Caco-2 (cell line): ENCODE measurements at regions not wholly inside any gene's neighbourhood (a gene's known extent, or its start where the extent isn't known, plus 50 kb on each side); places are given as distances from the start of the nearest gene placed in this dataset.
A peak's percentile ranks its signal among the peaks of the same experiment; 100 is the strongest.

ENCODE experiments used
- BruUV-seq: library from RNA; stranded (reverse); fragments of 400-500 nt; replicated peaks from 2 replicates; lab custom pipeline; 2021; lab: Mats Ljungman, UMichigan
- CTCF ChIA-PET: fragments of 300-600 bp; sonication (Branson Sonifier 250); formaldehyde crosslinking; loops from one replicate; lab custom pipeline; 2022; ENCODE audit warnings: antibody characterized with exemption; lab: Charles Lee
- POLR2A ChIA-PET: fragments of 300-600 bp; sonication (Branson Sonifier 250); formaldehyde crosslinking; loops from one replicate; lab custom pipeline; 2022; ENCODE audit warnings: antibody characterized with exemption; lab: Charles Lee
- DNase-seq, 2 experiments: peaks; one replicate each; pipeline versions ENCODE4 v3.0.0 to v3.0.0-alpha.2; 2020 to 2022
- H3K27me3 ChIP-seq: replicated peaks from 2 replicates; pipeline ENCODE4 v1.6.0; 2011; ENCODE audit warnings: low read length; ENCODE audit not compliant: control insufficient read depth, insufficient read depth
- H3K36me3 ChIP-seq: 2 replicates; pipeline ENCODE4 v1.5.1; 2011; ENCODE audit warnings: low read length; ENCODE audit not compliant: control insufficient read depth, insufficient read depth
- H3K4me1 ChIP-seq: fragments of 250-450 bp; sonication (Bioruptor Pico); 2 replicates; pipeline ENCODE4 v1.5.1; 2020; ENCODE audit warnings: mild to moderate bottlenecking
- H3K4me3 ChIP-seq: 2 replicates; pipeline ENCODE4 v1.5.1; 2011; ENCODE audit warnings: low read depth, mild to moderate bottlenecking, control low read depth, low read length
- H3K9me3 ChIP-seq: fragments of 250-450 bp; sonication (Bioruptor Pico); 2 replicates; pipeline ENCODE4 v1.5.1; 2020; ENCODE audit warnings: mild to moderate bottlenecking, moderate library complexity
- H3K27ac Mint-ChIP-seq: one replicate; pipeline ENCODE4 v1.8.0; 2022; ENCODE audit warnings: mixed read lengths; ENCODE audit not compliant: unreplicated experiment
- H3K27me3 Mint-ChIP-seq: one replicate; pipeline ENCODE4 v1.8.0; 2022; ENCODE audit warnings: mixed read lengths; ENCODE audit not compliant: insufficient read depth, unreplicated experiment
- H3K36me3 Mint-ChIP-seq: one replicate; pipeline ENCODE4 v1.8.0; 2022; ENCODE audit warnings: mild to moderate bottlenecking, mixed read lengths; ENCODE audit not compliant: insufficient read depth, unreplicated experiment
- H3K4me1 Mint-ChIP-seq: one replicate; pipeline ENCODE4 v1.8.0; 2022; ENCODE audit warnings: low read depth, mixed read lengths; ENCODE audit not compliant: unreplicated experiment
- H3K4me3 Mint-ChIP-seq: one replicate; pipeline ENCODE4 v1.8.0; 2022; ENCODE audit warnings: mild to moderate bottlenecking, moderate library complexity, mixed read lengths; ENCODE audit not compliant: unreplicated experiment
- H3K9me3 Mint-ChIP-seq: one replicate; pipeline ENCODE4 v1.8.0; 2022; ENCODE audit warnings: mixed read lengths; ENCODE audit not compliant: unreplicated experiment
- CTCF ChIP-seq, 2 experiments: fragments of 200-600 bp in 1 of 2; IDR thresholded peaks; 1 replicate in 1 of 2; 2 replicates in 1 of 2; pipeline versions ENCODE4 v1.5.1 to v1.8.0; 2011 to 2022; ENCODE audit warnings: antibody characterized with exemption in 1 of 2, control low read depth in 1 of 2, inconsistent platforms in 1 of 2, low read depth in 1 of 2, low read length in 1 of 2, mild to moderate bottlenecking in 1 of 2, moderate library complexity in 1 of 2; ENCODE audit not compliant: insufficient read depth in 1 of 2, severe bottlenecking in 1 of 2, unreplicated experiment in 1 of 2
- intact Hi-C: fragments of 100-400 bp; cut with micrococcal nuclease; formaldehyde crosslinking; loops from one replicate; pipeline ENCODE4 v1.10.0; 2022; ENCODE audit not compliant: unreplicated experiment

GRCh38 chr16:9546438-9546786, 455.0 kb downstream of the HAPSTR1 start:
- no peak overlapping the region for H3K4me3 ChIP-seq
- Mint-ChIP-seq H3K27me3 (no peaks in the 10 kb centered on the region), H3K4me3 (peak overlapping the region; percentile 55), H3K4me1 (peaks cover 18% of the 10 kb centered on the region), H3K27ac (peak overlapping the region; percentile 94), H3K9me3 (peaks cover 13% of the 10 kb centered on the region), H3K36me3 (peaks cover 18% of the 10 kb centered on the region)
- intact Hi-C loops, result loop anchor here (5.0 to 10.0 kb wide), 2 partner anchors 79 to 98 kb away; no protein-coding TSS in a partner anchor
- no peak for DNase-seq
- BruUV-seq, result no TSS peak
- POLR2A ChIA-PET, result no interaction called here
- no peaks in the 10 kb centered on the region for H3K27me3 ChIP-seq
- no peak for TF ChIP-seq CTCF (IDR thresholded peaks at IDR 0.05; ENCODE audit: insufficient read depth in 1 of 2, low read depth in 1 of 2, low read length in 1 of 2, severe bottlenecking in 1 of 2, unreplicated experiment in 1 of 2)
- peaks cover 24% of the 10 kb centered on the region for H3K4me1 ChIP-seq
- CTCF ChIA-PET, result no interaction called here
- H3K36me3 ChIP-seq, result no peaks in the 10 kb centered on the region
- no peaks in the 10 kb centered on the region; the same call in 1 of the 2 replicates for H3K9me3 ChIP-seq

GRCh38 chr16:9549487-9549886, 458.0 kb downstream of the HAPSTR1 start:
- no peaks in the 10 kb centered on the region for H3K27me3 ChIP-seq
- intact Hi-C loops, result loop anchor here (5.0 to 10.0 kb wide), 2 partner anchors 82 to 95 kb away; no protein-coding TSS in a partner anchor
- H3K4me1 ChIP-seq, result peaks cover 24% of the 10 kb centered on the region
- no peak overlapping the region for H3K4me3 Mint-ChIP-seq
- H3K36me3 ChIP-seq, result no peaks in the 10 kb centered on the region
- H3K27ac Mint-ChIP-seq, result no peak overlapping the region
- peaks cover 14% of the 10 kb centered on the region for H3K36me3 Mint-ChIP-seq
- no peak overlapping the region for H3K4me3 ChIP-seq
- POLR2A ChIA-PET, result no interaction called here
- DNase-seq, result no peak
- H3K27me3 Mint-ChIP-seq, result no peaks in the 10 kb centered on the region
- no peaks in the 10 kb centered on the region; the same call in 1 of the 2 replicates for H3K9me3 ChIP-seq
- CTCF ChIA-PET, result no interaction called here
- BruUV-seq, result no TSS peak
- peaks cover 18% of the 10 kb centered on the region for H3K4me1 Mint-ChIP-seq
- no peak for TF ChIP-seq CTCF (IDR thresholded peaks at IDR 0.05; ENCODE audit: insufficient read depth in 1 of 2, low read depth in 1 of 2, low read length in 1 of 2, severe bottlenecking in 1 of 2, unreplicated experiment in 1 of 2)
- H3K9me3 Mint-ChIP-seq, result peaks cover 13% of the 10 kb centered on the region

- DNase-seq, result no peak
- Histone ChIP-seq H3K4me3 (no peak overlapping the region), H3K9me3 (no peaks in the 10 kb centered on the region), H3K27me3 (no peaks in the 10 kb centered on the region), H3K4me1 (no peaks in the 10 kb centered on the region; the same call in 1 of the 2 replicates), H3K36me3 (no peaks in the 10 kb centered on the region)
- intact Hi-C loops, result no loop called here
- no peak for TF ChIP-seq CTCF (IDR thresholded peaks at IDR 0.05; ENCODE audit: insufficient read depth in 1 of 2, low read depth in 1 of 2, low read length in 1 of 2, severe bottlenecking in 1 of 2, unreplicated experiment in 1 of 2)
- ChIA-PET CTCF (no interaction called here), POLR2A (no interaction called here)
- H3K36me3 Mint-ChIP-seq, result no peaks in the 10 kb centered on the region
- BruUV-seq, result no TSS peak
- H3K9me3 Mint-ChIP-seq, result no peaks in the 10 kb centered on the region
- H3K4me3 Mint-ChIP-seq, result no peak overlapping the region
- no peak overlapping the region for H3K27ac Mint-ChIP-seq
- no peaks in the 10 kb centered on the region for H3K27me3 Mint-ChIP-seq
- peaks cover under 1% of the 10 kb centered on the region for H3K4me1 Mint-ChIP-seq
Measured at GRCh38 chr16:9555051-9555450, 463.6 kb downstream of the HAPSTR1 start.
